ENCODE measurements at regions not wholly inside any gene's neighbourhood (a gene's known extent, or its start where the extent isn't known, plus 50 kb on each side); places are given as distances from the start of the nearest gene placed in this dataset.

DNA sequence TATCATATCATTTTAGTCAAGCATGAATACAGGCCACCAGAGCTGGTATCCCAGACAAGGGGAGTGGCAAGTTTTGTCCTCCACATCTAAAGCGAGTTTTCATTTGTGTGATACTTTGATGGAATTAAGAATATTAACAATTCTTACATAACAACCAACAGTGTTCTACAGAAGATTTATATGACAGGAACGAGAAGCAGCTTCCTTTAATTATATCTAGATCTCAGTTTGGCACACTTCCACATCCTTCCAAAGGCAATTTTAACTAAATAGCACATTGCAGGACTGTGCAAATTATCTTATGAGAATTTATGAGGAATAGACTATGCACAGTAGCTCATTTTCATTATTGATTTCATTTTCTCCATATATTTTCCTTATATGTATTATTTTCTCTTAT, 121.2 kb upstream of the GUCY1A1 start:
- TF ChIP-seq, protein P1, sequence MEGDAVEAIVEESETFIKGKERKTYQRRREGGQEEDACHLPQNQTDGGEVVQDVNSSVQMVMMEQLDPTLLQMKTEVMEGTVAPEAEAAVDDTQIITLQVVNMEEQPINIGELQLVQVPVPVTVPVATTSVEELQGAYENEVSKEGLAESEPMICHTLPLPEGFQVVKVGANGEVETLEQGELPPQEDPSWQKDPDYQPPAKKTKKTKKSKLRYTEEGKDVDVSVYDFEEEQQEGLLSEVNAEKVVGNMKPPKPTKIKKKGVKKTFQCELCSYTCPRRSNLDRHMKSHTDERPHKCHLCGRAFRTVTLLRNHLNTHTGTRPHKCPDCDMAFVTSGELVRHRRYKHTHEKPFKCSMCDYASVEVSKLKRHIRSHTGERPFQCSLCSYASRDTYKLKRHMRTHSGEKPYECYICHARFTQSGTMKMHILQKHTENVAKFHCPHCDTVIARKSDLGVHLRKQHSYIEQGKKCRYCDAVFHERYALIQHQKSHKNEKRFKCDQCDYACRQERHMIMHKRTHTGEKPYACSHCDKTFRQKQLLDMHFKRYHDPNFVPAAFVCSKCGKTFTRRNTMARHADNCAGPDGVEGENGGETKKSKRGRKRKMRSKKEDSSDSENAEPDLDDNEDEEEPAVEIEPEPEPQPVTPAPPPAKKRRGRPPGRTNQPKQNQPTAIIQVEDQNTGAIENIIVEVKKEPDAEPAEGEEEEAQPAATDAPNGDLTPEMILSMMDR (IDR thresholded peaks at IDR 0.05), result no peak
- no peak for TF ChIP-seq POLR2A (IDR thresholded peaks at IDR 0.05)
